Lower lobe of right lung (tissue), 2 donors: ENCODE measurements at regions not wholly inside any gene's neighbourhood (a gene's known extent, or its start where the extent isn't known, plus 50 kb on each side); places are given as distances from the start of the nearest gene placed in this dataset.
A peak's percentile ranks its signal among the peaks of the same experiment; 100 is the strongest.

Source experiments
- ATAC-seq, 2 donors: fragments of 200-7000 bp; cut with Tn5 transposase; one replicate each; pipeline ENCODE4 v1.9.1; 2020 to 2022; ENCODE audit warnings: mild to moderate bottlenecking in 2 of 2, moderate library complexity in 2 of 2
- DNase-seq: peaks from one replicate; pipeline ENCODE4 v3.0.0-alpha.2; 2020
- H3K27ac ChIP-seq: fragments of 200-600 bp; one replicate; pipeline ENCODE4 v1.8.0; 2022
- H3K27me3 ChIP-seq: fragments of 200-600 bp; one replicate; pipeline ENCODE4 v1.8.0; 2022; ENCODE audit warnings: low read depth
- H3K36me3 ChIP-seq: fragments of 200-600 bp; one replicate; pipeline ENCODE4 v1.8.0; 2022; ENCODE audit warnings: mild to moderate bottlenecking
- H3K4me1 ChIP-seq: fragments of 200-600 bp; one replicate; pipeline ENCODE4 v1.8.0; 2022
- H3K4me3 ChIP-seq: fragments of 200-600 bp; one replicate; pipeline ENCODE4 v1.8.0; 2022; ENCODE audit warnings: mild to moderate bottlenecking
- H3K9me3 ChIP-seq: fragments of 200-600 bp; one replicate; pipeline ENCODE4 v1.8.0; 2022
- CTCF ChIP-seq: fragments of 200-600 bp; IDR thresholded peaks from one replicate; pipeline ENCODE4 v1.8.0; 2022; ENCODE audit warnings: antibody characterized with exemption, mild to moderate bottlenecking
- intact Hi-C: fragments of 100-400 bp; cut with DNase I; formaldehyde crosslinking; loops from one replicate; pipeline ENCODE4 v1.11.0; 2022
- donor health status: DM: no; HTN: yes; CAD: no; lungs with severe emphysema.

- no peaks in the 10 kb centered on the region for H3K36me3 ChIP-seq
- H3K4me3 ChIP-seq = no peak overlapping the region
- no peaks in the 10 kb centered on the region for H3K27me3 ChIP-seq
- no peak for TF ChIP-seq CTCF
- DNase-seq = no peak
- ATAC-seq = no peak
- no peaks in the 10 kb centered on the region for H3K9me3 ChIP-seq
- intact Hi-C loops = no loop called here
- H3K4me1 ChIP-seq = peaks cover 5% of the 10 kb centered on the region
- H3K27ac ChIP-seq = no peak overlapping the region
Measured at GRCh38 chr5:112112346-112112745, 306.7 kb downstream of the EPB41L4A start.

- ATAC-seq = peak; percentile 92 to 94
- H3K4me1 ChIP-seq = peaks cover 5% of the 10 kb centered on the region
- no peak for TF ChIP-seq CTCF
- no peaks in the 10 kb centered on the region for H3K36me3 ChIP-seq
- no peaks in the 10 kb centered on the region for H3K27me3 ChIP-seq
- H3K9me3 ChIP-seq = no peaks in the 10 kb centered on the region
- H3K4me3 ChIP-seq = no peak overlapping the region
- peak; percentile 72 for DNase-seq
- intact Hi-C loops = no loop called here
- no peak overlapping the region for H3K27ac ChIP-seq
Measured at GRCh38 chr5:112109331-112110007, 309.6 kb downstream of the EPB41L4A start.

- TF ChIP-seq CTCF = no peak
- intact Hi-C loops = no loop called here
- Histone ChIP-seq H3K4me1 (peaks cover 5% of the 10 kb centered on the region), H3K27ac (no peak overlapping the region), H3K27me3 (no peaks in the 10 kb centered on the region), H3K4me3 (no peak overlapping the region), H3K9me3 (no peaks in the 10 kb centered on the region), H3K36me3 (no peaks in the 10 kb centered on the region)
- DNase-seq (no peak), ATAC-seq (peak; percentile 5 to 17)
Measured at GRCh38 chr5:112106878-112107277, 312.2 kb downstream of the EPB41L4A start.

GRCh38 chr5:112097768-112098167 lies 321.3 kb downstream of the EPB41L4A start:
- intact Hi-C loops = no loop called here

GRCh38 chr5:112087222-112087621 lies 330.2 kb upstream of the NREP start:
- no peak for DNase-seq
- no peak overlapping the region for H3K4me3 ChIP-seq
- no peaks in the 10 kb centered on the region for H3K4me1 ChIP-seq
- peak; percentile 67 to 87 for ATAC-seq
- H3K27me3 ChIP-seq = no peaks in the 10 kb centered on the region
- no peaks in the 10 kb centered on the region for H3K9me3 ChIP-seq
- H3K27ac ChIP-seq = no peak overlapping the region
- intact Hi-C loops = no loop called here
- no peak for TF ChIP-seq CTCF
- no peaks in the 10 kb centered on the region for H3K36me3 ChIP-seq

More at GRCh38 chr5:112097768-112098167, 321.3 kb downstream of the EPB41L4A start:
- DNase-seq (no peak), ATAC-seq (peak in 1 of 2 donors; percentile 39)
- Histone ChIP-seq H3K36me3 (no peaks in the 10 kb centered on the region), H3K27me3 (no peaks in the 10 kb centered on the region), H3K4me3 (no peak overlapping the region), H3K27ac (no peak overlapping the region), H3K9me3 (no peaks in the 10 kb centered on the region), H3K4me1 (no peaks in the 10 kb centered on the region)
- TF ChIP-seq CTCF = no peak
